Neural cell (in vitro differentiated cells): ENCODE measurements at regions not wholly inside any gene's neighbourhood (a gene's known extent, or its start where the extent isn't known, plus 50 kb on each side); places are given as distances from the start of the nearest gene placed in this dataset.

Source experiments
- H2AFZ ChIP-seq: fragments of 200-600, 300-800 bp; sonication (generic), shearing (Covaris generic); 2 replicates; pipeline ENCODE4 v1.6.0; 2014; ENCODE audit warnings: low read depth, mild to moderate bottlenecking, antibody characterized with exemption, low read length, moderate library complexity
- H3F3A ChIP-seq: fragments of 200-600 bp; shearing (Covaris generic); 2 replicates; pipeline ENCODE4 v1.6.1; 2016; ENCODE audit warnings: mild to moderate bottlenecking, moderate library complexity, mixed read lengths, antibody characterized with exemption, low read length; ENCODE audit not compliant: insufficient read depth, poor library complexity, severe bottlenecking
- H3K27ac ChIP-seq: fragments of 200-600, 300-800 bp; sonication (generic), shearing (Covaris generic); 2 replicates; pipeline ENCODE4 v1.5.1; 2014; ENCODE audit warnings: mild to moderate bottlenecking, low read length, moderate library complexity
- H3K27me3 ChIP-seq: fragments of 300-800, 200-600 bp; sonication (generic), shearing (Covaris generic); 2 replicates; pipeline ENCODE4 v1.6.0; 2014; ENCODE audit warnings: mild to moderate bottlenecking, low read depth, low read length, moderate library complexity; ENCODE audit not compliant: insufficient read depth
- H3K36me3 ChIP-seq: fragments of 300-800, 200-600 bp; sonication (generic), shearing (Covaris generic); 2 replicates; pipeline ENCODE4 v1.5.1; 2014; ENCODE audit warnings: mild to moderate bottlenecking, antibody characterized with exemption, low read length, moderate library complexity; ENCODE audit not compliant: insufficient read depth
- H3K4me2 ChIP-seq: fragments of 300-800, 200-600 bp; sonication (generic), shearing (Covaris generic); 2 replicates; pipeline ENCODE4 v1.6.0; 2014; ENCODE audit warnings: mild to moderate bottlenecking, low read length
- H3K4me3 ChIP-seq: fragments of 300-800, 200-600 bp; sonication (generic), shearing (Covaris generic); 2 replicates; pipeline ENCODE4 v1.5.1; 2014; ENCODE audit warnings: mild to moderate bottlenecking, low read length, moderate library complexity
- H3K79me2 ChIP-seq: fragments of 200-600 bp; shearing (Covaris generic); replicated peaks from 2 replicates; pipeline ENCODE4 v1.6.0; 2014; ENCODE audit warnings: mild to moderate bottlenecking, low read length, moderate library complexity; ENCODE audit not compliant: insufficient read depth
- H3K9ac ChIP-seq: fragments of 300-800, 200-600 bp; sonication (generic), shearing (Covaris generic); 2 replicates; pipeline ENCODE4 v1.6.1; 2016; ENCODE audit warnings: mild to moderate bottlenecking, low read length, mixed read lengths
- H3K9me2 ChIP-seq: fragments of 200-600 bp; shearing (Covaris generic); 2 replicates; pipeline ENCODE4 v1.6.1; 2016; ENCODE audit warnings: mild to moderate bottlenecking, low read length, mixed read lengths; ENCODE audit not compliant: insufficient read depth
- H3K9me3 ChIP-seq: fragments of 200-600, 300-800 bp; sonication (generic), shearing (Covaris generic); 2 replicates; pipeline ENCODE4 v1.6.1; 2016; ENCODE audit warnings: mild to moderate bottlenecking, mixed run types, low read length, moderate library complexity, mixed read lengths
- H4K20me1 ChIP-seq: fragments of 200-600 bp; shearing (Covaris generic); 2 replicates; pipeline ENCODE4 v1.6.1; 2016; ENCODE audit warnings: mild to moderate bottlenecking, mixed run types; ENCODE audit not compliant: insufficient read depth
- EP300 ChIP-seq: fragments of 450-650 bp; conservative IDR thresholded peaks from 2 replicates; pipeline ENCODE4 v1.6.1; 2014; ENCODE audit warnings: antibody characterized with exemption, mild to moderate bottlenecking, moderate library complexity; ENCODE audit not compliant: poor library complexity, severe bottlenecking
- EZH2 ChIP-seq: fragments of 200-600, 300-800 bp; shearing (Covaris generic), sonication (generic); IDR thresholded peaks from 2 replicates; pipeline ENCODE4 v1.6.1; 2014; ENCODE audit warnings: antibody characterized with exemption, low read length, borderline replicate concordance, mild to moderate bottlenecking; ENCODE audit not compliant: insufficient read depth, poor library complexity, severe bottlenecking
- MXI1 ChIP-seq: fragments of 450-650 bp; conservative IDR thresholded peaks from 2 replicates; pipeline ENCODE4 v1.6.1; 2014; ENCODE audit warnings: antibody characterized with exemption, mild to moderate bottlenecking; ENCODE audit not compliant: poor library complexity, severe bottlenecking
- POLR2AphosphoS5 ChIP-seq: IDR thresholded peaks from 2 replicates; pipeline ENCODE4 v1.6.1; 2012
- RAD21 ChIP-seq: fragments of 450-650 bp; conservative IDR thresholded peaks from 2 replicates; pipeline ENCODE4 v1.6.1; 2014; ENCODE audit warnings: antibody characterized with exemption, mild to moderate bottlenecking, moderate library complexity
- SMC3 ChIP-seq: fragments of 450-650 bp; conservative IDR thresholded peaks from 2 replicates; pipeline ENCODE4 v1.6.1; 2014; ENCODE audit warnings: antibody characterized with exemption, mild to moderate bottlenecking, moderate library complexity; ENCODE audit not compliant: poor library complexity
- TAF1 ChIP-seq: IDR thresholded peaks from 2 replicates; pipeline ENCODE4 v1.6.1; 2012; ENCODE audit warnings: low read depth
- TF ChIP-seq, protein P1 (sequence below): IDR thresholded peaks from 2 replicates; pipeline ENCODE4 v1.6.1; 2012; ENCODE audit warnings: borderline replicate concordance
- TF ChIP-seq, protein P2 (sequence below): fragments of 450-650 bp; IDR thresholded peaks from 2 replicates; pipeline ENCODE4 v1.5.1; 2014; ENCODE audit warnings: antibody characterized with exemption, mild to moderate bottlenecking, moderate library complexity; ENCODE audit not compliant: poor library complexity, severe bottlenecking

DNA sequence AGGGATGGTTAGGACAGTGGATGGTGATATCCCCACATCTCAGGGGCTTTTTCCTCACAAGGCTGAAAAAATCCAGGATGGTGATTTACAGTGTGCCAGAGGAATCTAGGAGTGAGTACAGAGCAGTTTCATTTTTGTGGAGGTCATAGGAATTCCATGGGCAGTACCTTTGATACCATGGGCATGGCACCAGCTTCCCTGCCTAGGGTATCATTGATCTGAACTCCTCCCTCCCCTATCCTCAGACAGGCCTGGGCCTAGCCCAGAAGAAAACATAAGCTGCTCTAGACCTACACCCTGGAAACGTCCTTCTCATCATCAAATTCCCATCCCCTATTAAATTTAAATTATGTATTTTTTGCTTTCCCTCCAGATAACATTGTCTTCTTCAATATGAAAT lies 136.3 kb upstream of the KLHL29 start:
- H4K20me1 ChIP-seq: no peaks in the 10 kb centered on the region
- H2AFZ ChIP-seq: no peak overlapping the region
- no peaks in the 10 kb centered on the region for H3F3A ChIP-seq
- no peaks in the 10 kb centered on the region for H3K79me2 ChIP-seq
- no peaks in the 10 kb centered on the region for H3K9me3 ChIP-seq
- H3K36me3 ChIP-seq: no peaks in the 10 kb centered on the region
- no peak overlapping the region for H3K4me3 ChIP-seq
- H3K4me2 ChIP-seq: no peak overlapping the region
- no peak overlapping the region for H3K27ac ChIP-seq
- H3K9me2 ChIP-seq: no peaks in the 10 kb centered on the region
- TF ChIP-seq MXI1 (no peak), EP300 (no peak), POLR2AphosphoS5 (no peak), EZH2 (no peak), SMC3 (no peak), RAD21 (no peak), TAF1 (no peak)
- TF ChIP-seq, protein P1, sequence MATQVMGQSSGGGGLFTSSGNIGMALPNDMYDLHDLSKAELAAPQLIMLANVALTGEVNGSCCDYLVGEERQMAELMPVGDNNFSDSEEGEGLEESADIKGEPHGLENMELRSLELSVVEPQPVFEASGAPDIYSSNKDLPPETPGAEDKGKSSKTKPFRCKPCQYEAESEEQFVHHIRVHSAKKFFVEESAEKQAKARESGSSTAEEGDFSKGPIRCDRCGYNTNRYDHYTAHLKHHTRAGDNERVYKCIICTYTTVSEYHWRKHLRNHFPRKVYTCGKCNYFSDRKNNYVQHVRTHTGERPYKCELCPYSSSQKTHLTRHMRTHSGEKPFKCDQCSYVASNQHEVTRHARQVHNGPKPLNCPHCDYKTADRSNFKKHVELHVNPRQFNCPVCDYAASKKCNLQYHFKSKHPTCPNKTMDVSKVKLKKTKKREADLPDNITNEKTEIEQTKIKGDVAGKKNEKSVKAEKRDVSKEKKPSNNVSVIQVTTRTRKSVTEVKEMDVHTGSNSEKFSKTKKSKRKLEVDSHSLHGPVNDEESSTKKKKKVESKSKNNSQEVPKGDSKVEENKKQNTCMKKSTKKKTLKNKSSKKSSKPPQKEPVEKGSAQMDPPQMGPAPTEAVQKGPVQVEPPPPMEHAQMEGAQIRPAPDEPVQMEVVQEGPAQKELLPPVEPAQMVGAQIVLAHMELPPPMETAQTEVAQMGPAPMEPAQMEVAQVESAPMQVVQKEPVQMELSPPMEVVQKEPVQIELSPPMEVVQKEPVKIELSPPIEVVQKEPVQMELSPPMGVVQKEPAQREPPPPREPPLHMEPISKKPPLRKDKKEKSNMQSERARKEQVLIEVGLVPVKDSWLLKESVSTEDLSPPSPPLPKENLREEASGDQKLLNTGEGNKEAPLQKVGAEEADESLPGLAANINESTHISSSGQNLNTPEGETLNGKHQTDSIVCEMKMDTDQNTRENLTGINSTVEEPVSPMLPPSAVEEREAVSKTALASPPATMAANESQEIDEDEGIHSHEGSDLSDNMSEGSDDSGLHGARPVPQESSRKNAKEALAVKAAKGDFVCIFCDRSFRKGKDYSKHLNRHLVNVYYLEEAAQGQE: no peak
- TF ChIP-seq, protein P2, sequence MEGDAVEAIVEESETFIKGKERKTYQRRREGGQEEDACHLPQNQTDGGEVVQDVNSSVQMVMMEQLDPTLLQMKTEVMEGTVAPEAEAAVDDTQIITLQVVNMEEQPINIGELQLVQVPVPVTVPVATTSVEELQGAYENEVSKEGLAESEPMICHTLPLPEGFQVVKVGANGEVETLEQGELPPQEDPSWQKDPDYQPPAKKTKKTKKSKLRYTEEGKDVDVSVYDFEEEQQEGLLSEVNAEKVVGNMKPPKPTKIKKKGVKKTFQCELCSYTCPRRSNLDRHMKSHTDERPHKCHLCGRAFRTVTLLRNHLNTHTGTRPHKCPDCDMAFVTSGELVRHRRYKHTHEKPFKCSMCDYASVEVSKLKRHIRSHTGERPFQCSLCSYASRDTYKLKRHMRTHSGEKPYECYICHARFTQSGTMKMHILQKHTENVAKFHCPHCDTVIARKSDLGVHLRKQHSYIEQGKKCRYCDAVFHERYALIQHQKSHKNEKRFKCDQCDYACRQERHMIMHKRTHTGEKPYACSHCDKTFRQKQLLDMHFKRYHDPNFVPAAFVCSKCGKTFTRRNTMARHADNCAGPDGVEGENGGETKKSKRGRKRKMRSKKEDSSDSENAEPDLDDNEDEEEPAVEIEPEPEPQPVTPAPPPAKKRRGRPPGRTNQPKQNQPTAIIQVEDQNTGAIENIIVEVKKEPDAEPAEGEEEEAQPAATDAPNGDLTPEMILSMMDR: no peak
- no peaks in the 10 kb centered on the region for H3K27me3 ChIP-seq
- no peak overlapping the region for H3K9ac ChIP-seq

DNA sequence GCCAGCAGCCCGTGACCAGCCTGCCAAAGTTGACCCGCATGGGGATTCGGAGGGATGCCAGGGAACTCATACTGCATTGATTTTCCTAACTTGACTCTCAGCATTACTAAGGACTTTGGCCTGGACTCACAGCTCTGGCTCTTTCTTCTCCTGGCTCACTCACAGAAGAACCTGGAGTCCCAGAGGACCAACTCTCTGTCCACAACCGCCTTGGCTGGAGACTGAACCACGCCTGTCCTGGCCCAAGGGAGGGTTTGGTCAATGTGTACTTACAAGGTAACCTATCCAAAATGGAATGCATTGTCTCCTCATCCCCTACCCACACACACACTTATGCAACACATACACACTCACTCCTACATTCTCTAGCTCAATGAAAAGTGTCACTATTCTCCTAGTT lies 135.6 kb upstream of the KLHL29 start:
- Histone ChIP-seq H3K9me2 (no peaks in the 10 kb centered on the region), H4K20me1 (no peaks in the 10 kb centered on the region), H3F3A (no peaks in the 10 kb centered on the region), H3K9me3 (no peaks in the 10 kb centered on the region), H3K4me2 (no peak overlapping the region), H3K79me2 (no peaks in the 10 kb centered on the region), H3K27ac (no peak overlapping the region), H3K27me3 (no peaks in the 10 kb centered on the region), H3K4me3 (no peak overlapping the region), H3K9ac (no peak overlapping the region), H2AFZ (no peak overlapping the region), H3K36me3 (no peaks in the 10 kb centered on the region)
- TF ChIP-seq RAD21: no peak
- no peak for TF ChIP-seq EP300

DNA sequence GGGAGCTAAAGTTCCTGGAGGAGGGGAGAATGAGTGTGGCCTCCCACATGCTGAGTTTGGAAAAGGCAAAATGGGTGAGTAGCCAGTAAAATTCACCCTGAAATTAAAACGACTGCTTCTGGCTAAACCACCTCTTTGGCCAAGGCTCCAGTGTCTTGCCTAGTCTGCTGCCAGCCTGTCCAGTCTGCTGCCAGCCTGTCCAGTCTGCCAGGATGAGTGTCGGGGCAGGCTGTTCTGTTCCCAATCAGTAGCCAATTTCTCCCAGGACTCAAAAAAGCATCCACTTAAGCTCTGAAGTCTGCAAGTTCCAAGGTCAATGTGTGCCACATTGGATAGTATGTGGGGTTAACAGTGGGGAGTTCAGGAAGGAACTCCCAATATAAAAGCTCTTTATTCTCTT lies 134.6 kb upstream of the KLHL29 start:
- no peaks in the 10 kb centered on the region for H3K9me2 ChIP-seq
- H4K20me1 ChIP-seq: no peaks in the 10 kb centered on the region
- no peaks in the 10 kb centered on the region for H3K36me3 ChIP-seq
- no peak overlapping the region for H3K27ac ChIP-seq
- H3F3A ChIP-seq: no peaks in the 10 kb centered on the region
- TF ChIP-seq EZH2: no peak
- no peak for TF ChIP-seq SMC3
- TF ChIP-seq MXI1: no peak
- TF ChIP-seq, protein P1: no peak
- no peak for TF ChIP-seq TAF1
- TF ChIP-seq, protein P2: no peak
- no peak for TF ChIP-seq POLR2AphosphoS5
- no peak for TF ChIP-seq RAD21
- no peak for TF ChIP-seq EP300
- H2AFZ ChIP-seq: no peak overlapping the region
- H3K27me3 ChIP-seq: no peaks in the 10 kb centered on the region
- H3K9ac ChIP-seq: no peak overlapping the region
- no peaks in the 10 kb centered on the region for H3K9me3 ChIP-seq
- H3K4me3 ChIP-seq: no peak overlapping the region
- no peaks in the 10 kb centered on the region for H3K79me2 ChIP-seq
- H3K4me2 ChIP-seq: no peak overlapping the region
